T-helper 2 cell (primary cell): ENCODE measurements at regions not wholly inside any gene's neighbourhood (a gene's known extent, or its start where the extent isn't known, plus 50 kb on each side); places are given as distances from the start of the nearest gene placed in this dataset.
"Not testable (repeated sequence)": the region's sequence is repeated elsewhere in the genome, so short reads cannot be mapped to it uniquely, and the experiment has no call there.

Experiments
- DNase-seq, 5 experiments: peaks; one replicate each; pipeline versions ENCODE4 v3.0.0 to v3.0.0-alpha.2; 2012 to 2022

- no peak for DNase-seq
These were observed 110.1 kb upstream of the ADTRP start for GRCh38 chr6:11888727-11889126.

GRCh38 chr6:11885159-11885558, 106.6 kb upstream of the ADTRP start:
- DNase-seq = no peak

GRCh38 chr6:11883471-11883870, 104.9 kb upstream of the ADTRP start:
- DNase-seq = not testable (repeated sequence)

- not testable (repeated sequence) for DNase-seq
These were observed 101.6 kb upstream of the ADTRP start for GRCh38 chr6:11880156-11880555.

GRCh38 chr6:11878735-11879134, 100.1 kb upstream of the ADTRP start:
- no peak for DNase-seq

GRCh38 chr6:11878029-11878428, 99.4 kb upstream of the ADTRP start:
- no peak for DNase-seq

- DNase-seq = no peak
These were observed 98.4 kb upstream of the ADTRP start for GRCh38 chr6:11876934-11877433.

GRCh38 chr6:11875325-11876109, 96.9 kb upstream of the ADTRP start:
- no peak for DNase-seq

GRCh38 chr6:11869672-11870340, 91.2 kb upstream of the ADTRP start:
- DNase-seq = no peak

- DNase-seq = no peak
These were observed 89.8 kb upstream of the ADTRP start for GRCh38 chr6:11868392-11868791.

GRCh38 chr6:11865680-11866300, 87.2 kb upstream of the ADTRP start:
- DNase-seq = no peak

GRCh38 chr6:11858439-11858838, 79.8 kb upstream of the ADTRP start:
- DNase-seq = no peak

- DNase-seq = no peak
These were observed 77.1 kb upstream of the ADTRP start for GRCh38 chr6:11855743-11856142.

- DNase-seq = peak in 1 of 5 experiments; percentile 27
These were observed 76.0 kb upstream of the ADTRP start for GRCh38 chr6:11854408-11855165.

- DNase-seq = no peak
These were observed 75.2 kb upstream of the ADTRP start for GRCh38 chr6:11853678-11854407.

GRCh38 chr6:11852061-11852651, 73.6 kb upstream of the ADTRP start:
- DNase-seq = peak in 1 of 5 experiments; percentile 30

- no peak for DNase-seq
These were observed 72.8 kb upstream of the ADTRP start for GRCh38 chr6:11851387-11851786.

- no peak for DNase-seq
These were observed 70.5 kb upstream of the ADTRP start for GRCh38 chr6:11848852-11849731.

- DNase-seq = no peak
These were observed 69.7 kb upstream of the ADTRP start for GRCh38 chr6:11848346-11848651.

GRCh38 chr6:11847515-11848345, 69.1 kb upstream of the ADTRP start:
- DNase-seq = peak in 1 of 5 experiments; percentile 43
